Stimulated activated CD8-positive, alpha-beta memory T cell treated with anti-CD3 and anti-CD28 coated beads, Interleukin-4, amount 100 ng/mL, for 24 hours (primary cell): ENCODE measurements at regions not wholly inside any gene's neighbourhood (a gene's known extent, or its start where the extent isn't known, plus 50 kb on each side); places are given as distances from the start of the nearest gene placed in this dataset.
"Not testable (repeated sequence)": the region's sequence is repeated elsewhere in the genome, so short reads cannot be mapped to it uniquely, and the experiment has no call there.

Experiments
- DNase-seq: peaks from one replicate; pipeline ENCODE4 v3.0.0-alpha.2; 2020; ENCODE audit warnings: low read depth

DNA sequence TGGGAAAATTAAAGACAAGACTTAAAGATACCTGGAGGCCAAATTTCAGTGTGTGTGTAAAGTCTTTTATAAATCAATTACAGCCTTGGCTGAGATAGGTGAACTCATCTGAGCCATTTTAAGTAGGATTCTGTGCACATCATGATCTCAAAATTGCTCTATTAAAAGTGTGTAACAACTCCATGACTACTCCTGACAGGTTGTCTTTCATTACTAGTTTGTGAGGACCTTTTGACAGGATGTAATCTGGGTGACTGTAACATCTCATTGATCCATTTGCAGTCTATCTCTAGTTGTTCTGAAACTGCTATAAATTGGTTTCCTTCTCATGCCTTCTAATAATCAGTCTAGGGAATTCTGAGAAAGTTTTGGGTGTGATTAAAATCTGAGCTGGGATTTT, 753.3 kb downstream of the SLITRK5 start:
- DNase-seq, result no peak

DNA sequence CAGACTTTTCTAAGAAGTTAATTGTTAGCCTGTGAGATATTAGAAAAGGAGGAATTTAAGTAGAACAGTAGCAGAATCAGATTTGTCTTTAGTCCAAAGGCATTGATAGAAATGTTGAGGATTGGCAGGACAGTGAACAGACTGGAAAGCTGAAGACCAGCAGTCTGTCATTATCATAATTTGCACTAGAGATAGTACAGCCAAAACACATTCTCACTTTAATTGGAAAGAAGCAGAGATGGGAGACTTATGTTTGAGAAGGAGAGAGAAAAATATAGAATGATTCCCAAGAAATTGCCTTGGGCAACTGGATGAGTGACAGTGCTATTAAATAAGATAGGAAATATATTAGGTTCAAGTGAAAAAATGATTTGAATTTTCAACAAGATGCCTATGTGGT, 755.5 kb downstream of the SLITRK5 start:
- DNase-seq, result no peak

DNA sequence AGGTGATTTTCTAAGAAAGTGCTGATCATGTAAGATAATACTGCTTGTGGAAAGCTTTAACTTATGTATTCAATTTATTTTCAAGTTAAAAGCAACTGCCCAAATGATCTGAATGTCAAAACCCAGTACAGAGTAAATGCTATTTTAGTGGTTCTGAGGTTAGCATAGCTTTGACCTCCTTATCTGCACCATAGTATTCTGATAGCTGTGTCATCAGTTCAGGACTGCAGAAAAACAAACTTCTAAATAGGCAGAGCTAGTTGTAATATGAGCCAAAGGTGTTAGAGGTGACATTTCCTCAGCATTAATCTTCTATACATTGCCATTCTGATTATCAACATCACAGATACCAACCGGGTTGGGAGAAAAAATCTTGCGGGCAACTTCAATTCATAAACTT, 758.7 kb downstream of the SLITRK5 start:
- no peak for DNase-seq

DNA sequence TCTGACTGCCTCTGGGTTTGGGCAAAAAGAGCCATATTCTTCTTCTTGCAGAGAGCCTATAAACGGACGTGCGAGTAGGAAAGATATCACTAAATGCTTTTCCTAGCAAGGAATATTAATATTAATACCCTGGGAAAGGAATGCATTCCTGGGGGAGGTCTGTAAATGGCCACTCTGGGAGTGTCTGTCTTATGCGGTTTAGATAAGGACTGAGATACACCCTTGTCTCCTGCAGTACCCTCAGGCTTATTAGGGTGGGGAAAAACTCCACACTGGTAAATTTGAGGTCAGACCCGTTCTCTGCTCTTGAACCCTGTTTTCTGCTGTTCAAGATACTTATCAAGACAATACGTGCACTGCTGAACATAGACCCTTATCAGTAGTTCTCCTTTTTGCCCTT, 763.8 kb downstream of the SLITRK5 start:
- DNase-seq, result no peak

DNA sequence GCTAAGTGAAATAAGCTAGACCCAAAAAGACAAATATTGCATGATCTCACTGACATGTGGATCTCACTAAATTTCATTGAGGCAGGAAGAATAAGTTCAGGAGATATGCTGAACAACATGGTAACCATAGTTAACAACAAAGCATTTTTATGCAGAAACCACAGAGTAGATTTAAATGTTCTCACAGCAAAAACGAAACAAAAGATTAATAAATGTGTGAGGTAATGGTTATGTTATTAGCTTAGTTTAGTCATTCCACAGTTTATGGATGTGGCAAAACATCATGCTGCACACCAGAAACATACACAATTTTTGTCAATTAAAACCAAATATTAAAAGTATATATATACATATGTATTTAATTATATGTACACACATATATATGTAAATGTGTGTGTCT, 765.8 kb downstream of the SLITRK5 start:
- no peak for DNase-seq

DNA sequence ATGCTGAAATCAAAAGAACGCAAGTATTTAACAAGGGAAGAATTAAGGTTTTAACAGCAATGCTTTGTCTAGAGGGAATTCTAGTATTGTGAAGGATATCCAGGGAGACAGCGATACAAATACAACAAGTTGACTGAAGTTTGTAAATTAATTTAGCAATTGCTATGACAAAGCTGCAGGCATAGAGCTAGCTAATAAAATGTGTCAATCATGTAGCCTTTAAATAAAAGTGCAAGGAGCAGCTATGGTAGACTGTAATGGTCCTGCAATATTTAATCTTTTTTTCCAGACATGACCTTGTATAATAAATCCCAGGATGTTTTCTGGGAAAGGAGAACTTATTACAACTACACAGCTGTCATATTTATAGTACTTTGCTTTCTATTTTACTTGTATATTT, 779.3 kb downstream of the SLITRK5 start:
- no peak for DNase-seq

DNA sequence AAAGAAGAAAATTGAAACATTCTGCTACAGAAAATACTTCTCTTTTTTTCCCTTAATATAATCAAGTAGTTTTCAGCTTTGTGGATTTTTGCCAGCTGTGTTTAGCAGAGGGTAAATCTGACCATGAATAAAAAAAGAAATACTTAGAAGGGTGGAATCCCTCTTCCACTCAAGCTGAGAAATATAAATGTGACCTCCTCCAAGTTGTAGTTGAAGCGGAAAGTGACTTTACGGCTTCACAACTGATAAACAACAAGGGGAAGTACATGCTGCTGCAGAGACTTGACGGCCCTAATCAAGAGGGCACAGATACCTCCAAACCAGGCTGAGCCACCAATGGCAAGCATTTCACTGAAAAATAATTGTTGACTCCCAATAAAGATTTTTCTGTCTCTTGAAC, 785.0 kb downstream of the SLITRK5 start:
- DNase-seq, result no peak

DNA sequence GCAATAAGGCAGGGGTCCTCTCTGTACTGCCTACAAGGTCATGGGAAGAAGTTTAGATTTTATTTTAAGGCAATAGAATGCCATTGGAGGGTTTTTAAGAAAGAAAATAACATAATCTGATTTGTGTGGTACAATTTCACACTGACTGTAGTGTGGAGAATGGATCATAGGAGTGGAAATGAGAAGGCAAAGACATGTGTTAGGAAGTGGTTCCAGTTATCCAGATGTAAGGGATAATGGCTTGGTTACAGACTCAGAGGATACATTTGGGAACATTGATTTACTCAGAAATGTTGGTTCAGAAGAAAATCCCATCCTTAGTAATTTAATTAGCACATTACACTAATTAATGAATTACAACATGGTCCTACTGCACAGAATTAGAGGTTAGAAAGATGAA, 788.2 kb downstream of the SLITRK5 start:
- no peak for DNase-seq

DNA sequence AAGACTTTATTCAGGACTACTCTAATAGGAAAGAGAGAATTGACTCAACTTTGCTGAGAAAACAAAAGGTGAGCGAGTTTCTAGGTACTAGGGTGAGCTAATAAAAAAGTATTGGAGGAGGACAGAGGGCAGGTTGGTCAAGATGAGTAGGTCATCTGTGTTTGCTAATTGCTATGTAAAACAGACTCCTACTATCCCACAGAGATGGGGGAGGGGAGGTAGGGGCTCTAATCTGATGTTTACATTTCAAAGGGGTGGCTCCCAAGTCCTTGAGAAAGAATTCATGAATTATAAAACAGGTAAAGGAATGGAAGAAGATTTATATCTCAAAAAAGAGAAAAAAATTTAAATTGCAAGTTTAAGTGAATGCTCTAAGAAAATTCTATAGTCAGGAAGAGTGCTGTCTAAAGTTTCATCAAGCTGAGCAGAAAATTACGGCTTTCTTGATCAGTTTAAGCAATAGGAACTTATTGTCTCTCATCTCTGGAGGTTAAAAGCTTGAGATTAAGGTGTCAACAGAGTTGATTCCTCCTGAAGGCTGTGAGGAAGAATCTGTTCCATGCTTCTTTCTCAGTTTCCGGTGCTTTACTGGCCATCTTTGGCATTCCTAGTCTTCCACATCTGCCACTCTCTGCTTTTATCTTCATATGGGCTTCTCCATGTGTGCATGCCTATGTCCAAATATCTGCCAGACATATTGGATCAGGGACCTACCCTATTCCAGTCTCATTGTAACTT, 790.3 kb downstream of the SLITRK5 start:
- no peak for DNase-seq

DNA sequence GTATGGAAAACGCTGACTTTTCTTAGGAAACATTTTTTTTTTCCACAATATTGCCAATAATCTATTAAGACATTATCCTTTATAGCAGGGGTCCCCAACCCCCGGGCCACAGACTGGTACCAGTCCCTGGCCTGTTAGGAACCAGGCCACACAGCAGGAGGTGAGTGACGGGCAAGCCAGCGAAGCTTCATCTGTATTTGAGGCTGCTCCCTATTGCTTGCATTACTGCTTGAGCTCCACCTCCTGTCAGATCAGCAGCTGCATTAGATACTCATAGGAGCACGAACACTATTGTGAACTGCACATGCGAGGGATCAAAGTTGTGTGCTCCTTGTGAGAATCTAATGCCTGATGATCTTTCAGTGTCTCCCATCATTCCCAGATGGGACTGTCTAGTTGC, 793.7 kb downstream of the SLITRK5 start:
- DNase-seq, result no peak

DNA sequence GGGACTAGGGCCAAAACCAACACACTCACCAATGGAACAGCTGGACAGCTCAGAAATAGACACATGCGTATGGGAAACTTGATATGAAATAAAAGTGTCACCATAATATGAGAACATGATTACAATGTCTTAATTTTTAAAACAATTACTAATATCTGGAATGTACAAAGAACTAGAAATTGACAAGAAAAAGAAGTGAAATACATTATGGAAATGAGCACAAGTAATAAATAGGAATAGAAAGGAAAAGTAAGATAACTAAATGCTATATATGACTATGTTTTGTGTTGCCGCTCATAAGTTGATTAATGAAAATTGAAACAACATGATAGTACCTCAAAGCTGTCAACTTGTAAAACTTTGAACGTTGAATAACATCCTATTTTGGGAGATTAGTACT, 801.1 kb downstream of the SLITRK5 start:
- no peak for DNase-seq

DNA sequence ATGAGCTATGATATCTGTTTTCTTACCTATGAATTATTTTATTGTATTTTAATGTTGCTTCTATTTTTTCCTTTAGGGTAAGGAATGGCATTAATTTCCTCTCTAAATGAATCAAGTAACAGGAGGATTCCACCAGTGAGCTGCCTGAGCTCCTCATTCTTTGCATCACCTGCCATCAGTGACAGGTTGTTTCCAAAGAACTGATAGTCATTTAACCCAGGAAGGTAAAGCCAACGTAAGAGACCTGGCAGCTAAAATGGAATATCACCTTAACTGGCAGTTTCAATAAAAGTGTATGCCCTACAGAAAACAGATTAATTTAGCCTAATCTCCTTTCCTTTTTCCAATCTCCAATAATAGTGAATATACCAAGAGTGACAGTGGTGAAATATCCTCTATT, 812.0 kb downstream of the SLITRK5 start:
- no peak for DNase-seq

DNA sequence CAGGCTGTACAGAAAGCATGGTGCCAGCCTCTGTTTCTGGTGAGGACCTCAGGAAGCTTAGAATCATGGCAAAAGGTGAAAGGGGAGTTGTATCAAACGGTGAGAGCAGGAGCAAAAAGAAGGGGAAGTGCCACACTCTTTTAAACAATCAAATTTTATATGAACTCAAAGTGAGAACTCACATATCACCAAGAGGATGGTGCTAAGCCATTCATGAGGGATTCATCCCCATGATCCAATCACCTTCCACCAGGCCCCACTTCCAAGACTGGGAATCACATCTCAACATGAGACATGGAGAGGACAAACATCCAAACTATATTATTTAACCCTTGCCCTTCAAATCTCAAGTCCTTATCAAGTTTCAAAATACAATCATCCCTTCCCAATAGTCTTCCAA, 836.7 kb downstream of the SLITRK5 start:
- no peak for DNase-seq

DNA sequence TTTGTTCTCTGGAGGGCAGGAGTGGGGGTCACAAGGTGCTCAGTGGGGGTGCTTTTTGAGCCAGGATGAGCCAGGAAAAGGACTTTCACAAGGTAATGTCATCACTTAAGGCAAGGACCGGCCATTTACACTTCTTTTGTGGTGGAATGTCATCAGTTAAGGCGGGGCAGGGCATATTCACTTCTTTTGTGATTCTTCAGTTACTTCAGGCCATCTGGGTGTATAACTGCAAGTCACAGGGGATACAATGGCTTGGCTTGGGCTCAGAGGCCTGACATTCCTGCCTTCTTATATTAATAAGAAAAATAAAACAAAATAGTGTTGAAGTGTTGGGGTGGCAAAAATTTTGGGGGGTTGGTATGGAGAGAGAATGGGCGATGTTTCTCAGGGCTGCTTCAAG, 841.8 kb downstream of the SLITRK5 start:
- not testable (repeated sequence) for DNase-seq

DNA sequence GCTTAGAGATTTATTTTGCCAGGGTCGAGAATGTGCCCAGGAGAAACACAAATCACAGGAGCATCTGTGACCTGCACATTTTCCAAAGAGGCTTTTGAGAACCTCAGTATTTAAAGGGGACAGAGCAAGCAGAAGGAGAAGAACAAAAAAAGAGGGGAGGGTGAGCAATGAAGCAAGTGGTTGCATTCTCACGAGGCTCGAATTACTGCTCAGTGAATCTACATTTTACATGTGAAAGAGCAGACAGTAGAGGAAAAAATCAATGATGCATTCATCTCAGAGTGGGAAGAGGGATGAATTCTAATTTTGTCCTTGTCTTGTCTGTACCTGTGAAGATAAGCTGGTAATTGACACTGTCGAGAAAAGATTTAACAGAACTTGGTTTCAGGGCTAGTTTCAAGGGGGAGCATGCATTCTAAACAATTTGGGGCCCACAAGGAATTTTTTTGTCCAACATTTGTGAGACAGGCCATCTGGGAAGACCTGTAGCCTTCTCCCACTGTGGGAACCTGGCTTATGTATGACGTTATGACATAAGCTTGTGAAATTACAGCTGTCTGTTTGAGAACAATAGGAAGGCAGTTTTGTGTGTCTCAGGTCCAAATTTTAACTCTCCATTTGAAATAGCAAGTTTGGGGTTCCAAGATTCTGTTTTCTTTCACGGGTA, 855.1 kb downstream of the SLITRK5 start:
- no peak for DNase-seq

DNA sequence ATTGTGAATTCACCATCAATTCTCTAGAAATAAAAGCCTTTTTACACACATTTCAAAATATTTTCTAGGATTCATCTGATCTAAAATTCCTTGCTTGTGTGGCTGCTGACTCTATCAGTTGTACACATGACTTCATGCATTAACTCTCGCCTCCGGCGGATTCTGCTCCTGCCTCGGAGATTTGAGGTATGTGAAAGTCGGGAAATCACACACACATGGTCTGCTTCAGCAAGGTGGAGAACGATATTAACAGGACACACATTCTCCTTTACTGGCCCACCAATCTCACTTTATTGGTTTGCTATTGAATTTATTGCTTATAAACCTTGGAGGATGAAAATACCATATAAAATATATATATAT, 855.7 kb downstream of the SLITRK5 start:
- no peak for DNase-seq

DNA sequence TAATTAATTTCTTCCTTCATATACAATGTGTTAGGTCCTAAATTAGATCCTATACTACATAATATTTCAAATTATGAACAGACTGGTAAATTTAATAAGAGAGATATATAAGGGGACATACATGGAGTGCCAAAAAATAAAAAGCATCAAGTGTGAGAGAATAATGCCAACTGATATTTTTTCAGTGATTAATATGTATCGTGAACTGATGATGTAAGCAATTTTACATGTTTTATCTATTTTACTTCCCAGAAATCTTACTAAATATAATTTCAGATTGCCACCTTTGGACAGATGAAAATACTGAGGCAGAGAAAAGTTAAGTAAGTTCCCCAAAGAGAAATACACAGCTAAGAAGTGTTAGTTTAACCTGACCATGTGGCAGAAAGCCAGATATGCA, 870.8 kb downstream of the SLITRK5 start:
- no peak for DNase-seq

DNA sequence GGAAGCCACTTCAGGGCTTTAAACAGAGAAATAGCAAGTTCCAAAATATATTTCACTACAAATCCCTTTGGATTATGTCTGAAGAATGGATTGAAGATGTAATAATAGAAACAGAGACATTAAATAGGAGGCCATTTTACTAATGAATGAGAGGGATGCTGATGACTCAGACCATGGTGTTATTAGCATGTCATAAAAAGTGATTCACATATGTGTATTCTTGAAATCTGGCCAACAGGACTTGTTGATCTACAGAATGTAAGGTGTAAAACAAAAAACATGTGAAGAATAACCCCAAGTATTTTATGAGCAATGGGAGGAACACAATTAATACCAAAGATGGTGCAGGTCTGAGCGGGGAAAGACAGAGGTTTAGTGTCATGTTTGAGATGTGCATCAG, 873.7 kb downstream of the SLITRK5 start:
- DNase-seq, result no peak

DNA sequence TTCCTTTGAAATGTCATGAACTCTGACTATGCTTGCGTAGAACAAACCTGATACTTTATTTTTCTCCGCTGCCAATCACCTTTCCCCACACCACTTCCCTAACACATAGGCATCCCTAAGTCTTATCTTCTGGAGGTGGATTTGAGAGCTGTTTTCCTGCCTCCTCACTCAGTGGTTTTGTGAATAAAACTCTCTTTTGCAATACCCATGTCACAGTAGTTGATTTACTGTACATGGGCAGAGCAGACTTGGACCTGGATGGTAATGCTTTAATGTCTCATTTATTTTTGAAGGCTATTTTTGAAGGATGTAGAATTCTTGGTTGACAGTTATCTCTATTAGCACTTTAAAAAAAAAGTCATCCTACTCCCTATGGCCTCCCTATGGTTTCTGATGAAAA, 881.8 kb downstream of the SLITRK5 start:
- no peak for DNase-seq

DNA sequence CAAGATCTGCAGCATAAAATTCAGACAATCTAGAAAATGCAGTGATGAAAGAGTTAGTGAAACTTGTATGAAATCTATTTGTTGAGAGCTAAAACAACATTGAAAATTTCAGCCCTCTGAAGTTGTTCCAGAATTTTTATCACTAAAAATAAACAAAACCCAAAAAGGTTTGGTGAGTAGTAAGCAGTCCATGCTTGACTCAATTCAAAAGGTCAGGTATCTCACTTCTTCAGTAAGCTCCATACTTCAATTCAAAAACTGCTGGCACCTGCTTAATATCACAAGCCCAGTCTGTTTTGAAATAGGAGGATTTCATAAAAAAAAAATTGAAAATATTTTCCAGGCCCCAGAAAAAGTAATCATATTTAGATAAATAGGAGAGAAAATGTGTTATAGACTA, 894.4 kb downstream of the SLITRK5 start:
- DNase-seq, result no peak

DNA sequence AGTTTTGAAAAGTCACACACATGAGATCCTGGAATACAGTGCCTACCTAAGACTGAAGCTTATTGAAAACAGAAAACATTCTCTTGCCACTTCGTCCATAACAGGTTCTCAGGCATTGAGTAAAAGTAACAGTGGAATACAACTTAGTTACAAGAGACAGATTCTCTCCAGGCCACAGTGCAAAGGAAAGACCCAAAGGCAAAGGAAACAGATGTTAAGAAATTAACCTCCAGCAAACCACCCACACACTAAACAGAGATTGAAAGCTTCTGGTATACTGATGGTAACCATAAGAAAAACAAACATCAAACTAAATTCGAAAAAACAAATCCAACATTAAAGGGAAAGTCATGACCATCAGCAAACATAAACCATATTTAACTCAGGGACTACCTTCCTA, 914.7 kb downstream of the SLITRK5 start:
- no peak for DNase-seq

DNA sequence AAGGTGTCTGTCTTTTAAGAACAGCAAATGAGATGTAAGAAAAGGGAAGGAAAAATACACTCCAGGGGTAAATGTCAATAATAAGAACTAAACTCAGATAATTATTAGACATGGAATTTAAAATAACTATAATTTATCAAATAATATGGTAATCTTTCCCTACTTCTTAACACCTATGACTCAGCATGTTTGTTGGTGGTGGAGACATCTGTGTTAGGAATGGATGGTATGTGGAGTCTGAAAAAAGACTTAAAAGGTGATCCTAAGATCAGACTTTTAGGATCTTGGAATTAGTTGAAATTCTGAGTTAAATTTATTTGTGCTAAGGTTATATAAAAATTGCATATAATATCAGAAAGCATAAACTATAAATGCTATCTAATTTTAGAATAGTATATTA, 915.1 kb downstream of the SLITRK5 start:
- no peak for DNase-seq

DNA sequence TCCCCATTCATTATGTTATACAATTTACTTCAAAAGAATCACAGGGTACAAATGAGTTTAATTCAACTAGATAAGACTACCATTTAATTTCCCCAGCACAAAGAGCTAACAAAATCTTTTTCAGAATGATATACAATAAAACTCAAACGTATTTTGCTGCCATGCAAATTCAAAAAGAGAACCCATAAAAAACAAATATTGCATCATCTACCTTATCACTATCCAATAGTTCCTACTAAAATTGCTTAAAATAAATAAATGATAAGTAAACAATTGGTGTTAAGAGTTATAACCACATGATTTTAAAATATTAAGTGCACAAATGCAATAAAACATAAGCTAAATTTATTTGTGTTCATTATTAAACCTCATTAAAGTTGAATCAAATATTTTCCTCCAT, 919.4 kb downstream of the SLITRK5 start:
- DNase-seq, result no peak

DNA sequence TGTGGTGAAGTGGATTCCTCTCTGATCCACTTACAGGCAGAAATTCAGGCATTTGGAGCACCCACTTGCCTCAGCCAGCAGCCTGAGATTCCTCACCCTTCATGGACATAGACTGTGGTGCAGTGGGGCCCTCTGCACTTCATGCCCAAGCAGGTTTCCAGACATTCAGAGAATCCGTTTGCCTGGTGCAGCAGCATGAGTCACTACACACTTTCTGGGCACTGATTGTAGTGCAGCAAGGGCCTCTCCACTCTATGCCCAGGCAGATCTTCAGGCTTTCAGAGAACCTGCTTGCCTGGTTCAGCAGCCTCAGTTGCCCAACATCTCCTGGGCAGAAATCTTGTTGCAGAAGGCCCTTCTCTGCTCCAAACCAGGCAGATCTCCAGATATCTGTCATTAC, 920.9 kb downstream of the SLITRK5 start:
- no peak for DNase-seq
